ENCODE measurements at regions not wholly inside any gene's neighbourhood (a gene's known extent, or its start where the extent isn't known, plus 50 kb on each side); places are given as distances from the start of the nearest gene placed in this dataset.

- no peaks in the 10 kb centered on the region for H3K4me1 Mint-ChIP-seq
- no peak for ATAC-seq (ENCODE audit: low read depth in 2 of 2)
- no peak overlapping the region for H3K4me3 Mint-ChIP-seq
- DNase-seq = no peak
- H3K27me3 Mint-ChIP-seq = peaks cover 1 to 19% (median 17%) of the 10 kb centered on the region in 3 donors
- peak overlapping the region in 2 of 6 donors; percentile 40 to 58 for H3K27ac Mint-ChIP-seq
- peaks cover 0 to 5% of the 10 kb centered on the region in 2 donors for H3K36me3 Mint-ChIP-seq
- H3K9me3 Mint-ChIP-seq = peaks cover 0 to 4% (median 0%) of the 10 kb centered on the region in 7 donors
These were observed 122.5 kb downstream of the C1GALT1 start for GRCh38 chr7:7304705-7305450.

- peaks cover 4 to 25% (median 17%) of the 10 kb centered on the region in 3 donors for H3K27me3 Mint-ChIP-seq
- H3K36me3 Mint-ChIP-seq = peaks cover 0 to 5% of the 10 kb centered on the region in 2 donors
- H3K9me3 Mint-ChIP-seq = peaks cover 0 to 4% (median 0%) of the 10 kb centered on the region in 7 donors
- H3K27ac Mint-ChIP-seq = no peak overlapping the region
- ATAC-seq (ENCODE audit: low read depth in 2 of 2) = no peak
- H3K4me1 Mint-ChIP-seq = no peaks in the 10 kb centered on the region
- no peak overlapping the region for H3K4me3 Mint-ChIP-seq
- no peak for DNase-seq
These were observed 123.9 kb downstream of the C1GALT1 start for GRCh38 chr7:7306231-7306630.

Measured in naive B cell (primary cell).